22Rv1 (cell line): ENCODE measurements at regions not wholly inside any gene's neighbourhood (a gene's known extent, or its start where the extent isn't known, plus 50 kb on each side); places are given as distances from the start of the nearest gene placed in this dataset.

Experiments
- H3K27ac ChIP-seq: fragments of 450-650 bp; 2 replicates; pipeline ENCODE4 v1.5.1; 2017
- ZFX ChIP-seq: fragments of 450-650 bp; IDR thresholded peaks from 2 replicates; pipeline ENCODE4 v1.6.1; 2017; ENCODE audit warnings: antibody characterized with exemption, borderline replicate concordance
- TF ChIP-seq, protein P1 (sequence below): fragments of 450-650 bp; IDR thresholded peaks from 2 replicates; pipeline ENCODE4 v1.5.1; 2017; ENCODE audit warnings: mild to moderate bottlenecking

DNA sequence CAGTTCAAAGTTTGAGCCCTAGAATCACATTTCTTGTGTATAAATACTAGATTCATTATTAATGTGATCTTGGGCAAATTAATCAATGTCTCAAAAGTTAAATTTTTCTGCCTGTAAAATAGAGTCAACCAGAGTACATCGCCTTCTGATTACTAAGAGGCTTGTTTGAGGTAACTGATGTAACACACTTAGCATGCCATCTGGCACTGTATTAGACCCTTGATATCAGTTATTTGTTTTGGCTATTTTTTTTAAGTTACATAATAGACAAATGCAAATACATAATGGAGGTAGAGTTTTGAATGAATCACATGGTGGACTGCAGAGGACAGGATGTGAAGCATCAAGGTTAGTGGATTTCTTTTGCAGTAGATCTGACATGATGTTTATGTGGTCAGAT is 298.4 kb downstream of the ADGRL2 start:
- TF ChIP-seq, protein P1, sequence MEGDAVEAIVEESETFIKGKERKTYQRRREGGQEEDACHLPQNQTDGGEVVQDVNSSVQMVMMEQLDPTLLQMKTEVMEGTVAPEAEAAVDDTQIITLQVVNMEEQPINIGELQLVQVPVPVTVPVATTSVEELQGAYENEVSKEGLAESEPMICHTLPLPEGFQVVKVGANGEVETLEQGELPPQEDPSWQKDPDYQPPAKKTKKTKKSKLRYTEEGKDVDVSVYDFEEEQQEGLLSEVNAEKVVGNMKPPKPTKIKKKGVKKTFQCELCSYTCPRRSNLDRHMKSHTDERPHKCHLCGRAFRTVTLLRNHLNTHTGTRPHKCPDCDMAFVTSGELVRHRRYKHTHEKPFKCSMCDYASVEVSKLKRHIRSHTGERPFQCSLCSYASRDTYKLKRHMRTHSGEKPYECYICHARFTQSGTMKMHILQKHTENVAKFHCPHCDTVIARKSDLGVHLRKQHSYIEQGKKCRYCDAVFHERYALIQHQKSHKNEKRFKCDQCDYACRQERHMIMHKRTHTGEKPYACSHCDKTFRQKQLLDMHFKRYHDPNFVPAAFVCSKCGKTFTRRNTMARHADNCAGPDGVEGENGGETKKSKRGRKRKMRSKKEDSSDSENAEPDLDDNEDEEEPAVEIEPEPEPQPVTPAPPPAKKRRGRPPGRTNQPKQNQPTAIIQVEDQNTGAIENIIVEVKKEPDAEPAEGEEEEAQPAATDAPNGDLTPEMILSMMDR = no peak
- no peak for TF ChIP-seq ZFX

DNA sequence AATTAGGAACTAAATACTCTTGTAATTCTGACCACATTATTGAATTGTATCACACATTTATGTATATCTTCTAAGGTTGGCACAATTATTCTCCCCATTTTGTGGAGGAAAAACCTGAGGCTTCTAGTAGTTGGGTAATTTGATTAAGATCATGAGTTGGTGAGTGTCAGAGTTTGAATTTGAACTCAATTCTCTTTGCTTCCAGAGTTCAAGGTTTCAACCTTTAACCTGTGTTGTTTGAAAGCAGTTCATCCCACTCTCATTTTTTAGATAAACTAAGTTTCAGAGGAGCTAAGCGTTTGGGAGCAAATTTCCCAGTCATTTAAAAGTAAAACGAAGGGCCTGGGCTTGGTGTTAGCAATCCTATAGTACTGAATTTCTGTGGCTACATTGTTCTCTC is 293.4 kb downstream of the ADGRL2 start:
- no peak overlapping the region for H3K27ac ChIP-seq
- TF ChIP-seq, protein P1 = no peak
- no peak for TF ChIP-seq ZFX

More for the DNA sequence above, 298.4 kb downstream of the ADGRL2 start:
- no peak overlapping the region for H3K27ac ChIP-seq

DNA sequence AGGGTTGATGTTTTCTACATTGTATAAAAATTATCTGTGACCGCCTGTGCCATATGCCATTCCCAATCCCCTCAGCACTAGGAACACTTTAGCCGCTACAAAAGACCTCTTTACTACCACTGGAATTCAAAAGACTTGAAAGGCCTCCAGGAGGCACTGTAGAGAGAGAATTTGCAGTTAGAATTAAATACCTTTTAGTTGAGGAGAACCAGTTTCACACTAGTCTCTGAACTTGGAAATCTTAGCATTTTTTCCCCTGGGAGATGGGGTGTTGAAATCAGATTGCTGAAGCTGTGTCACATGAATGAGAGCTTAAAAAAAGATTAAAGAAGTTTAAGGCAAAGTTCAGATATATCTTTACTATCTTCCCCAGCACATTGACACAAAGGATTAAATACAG is 291.0 kb downstream of the ADGRL2 start:
- no peak for TF ChIP-seq ZFX
- TF ChIP-seq, protein P1 = peak; percentile 26

DNA sequence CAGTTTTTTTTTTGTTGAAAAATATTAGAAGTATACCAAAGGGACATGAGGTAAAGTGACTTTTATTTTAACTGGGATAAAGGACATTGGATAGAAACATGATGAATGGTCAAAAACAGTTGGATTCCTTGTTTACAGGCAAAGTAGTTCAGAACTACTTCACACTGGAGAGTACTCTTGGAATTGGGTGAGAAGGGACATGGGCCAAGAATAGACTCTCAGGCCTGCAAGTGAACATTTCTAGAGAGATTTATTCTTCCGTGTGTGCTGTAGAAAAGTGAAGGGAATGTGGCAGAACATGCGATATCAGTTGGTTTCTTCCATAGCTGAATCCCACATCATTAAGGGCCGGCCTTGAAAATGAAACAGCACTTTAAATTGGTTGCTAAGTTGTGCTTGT is 290.5 kb downstream of the ADGRL2 start:
- H3K27ac ChIP-seq = no peak overlapping the region
- TF ChIP-seq, protein P1 = no peak
- TF ChIP-seq ZFX = no peak

More for the DNA sequence above, 291.0 kb downstream of the ADGRL2 start:
- no peak overlapping the region for H3K27ac ChIP-seq

DNA sequence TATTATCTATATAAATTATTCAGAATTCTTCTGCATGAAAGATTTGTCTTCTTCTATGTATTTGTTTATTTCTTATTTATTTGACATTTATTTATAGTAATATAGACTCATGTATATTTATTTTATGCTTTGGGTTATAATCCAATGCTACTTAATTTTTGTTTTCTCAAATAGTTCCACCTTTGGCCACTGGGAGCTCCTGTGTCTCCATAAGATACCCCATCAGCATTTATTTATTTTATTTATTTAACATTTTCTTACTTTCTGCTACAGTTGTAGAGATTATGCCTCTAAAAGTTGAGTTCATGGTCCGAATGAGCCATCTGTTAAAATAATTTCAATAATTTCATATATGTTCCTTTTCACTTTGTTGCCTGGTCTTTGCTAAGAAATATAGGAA is 289.4 kb downstream of the ADGRL2 start:
- TF ChIP-seq, protein P1 = peak; percentile 55
- no peak for TF ChIP-seq ZFX
- no peak overlapping the region for H3K27ac ChIP-seq

DNA sequence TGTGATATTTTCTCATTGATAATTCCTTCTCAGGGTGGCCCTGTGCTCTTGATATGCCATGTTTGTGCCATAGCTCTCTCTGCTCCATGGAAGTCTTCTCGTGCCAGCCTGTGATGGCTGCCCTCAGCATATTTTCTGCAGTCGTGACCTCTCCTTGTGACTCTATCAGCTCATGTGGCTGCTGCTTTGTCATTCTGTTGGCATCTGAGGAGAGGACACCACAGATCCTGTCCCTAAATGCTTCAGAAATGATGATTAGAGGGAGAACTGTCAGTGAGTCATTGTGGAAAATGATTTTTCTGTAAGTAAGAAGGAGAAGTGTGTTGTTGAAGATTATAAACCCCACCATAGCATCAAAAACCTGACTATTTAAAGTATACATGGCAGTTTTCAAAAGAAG is 286.0 kb downstream of the ADGRL2 start:
- no peak for TF ChIP-seq ZFX
- TF ChIP-seq, protein P1 = no peak
- H3K27ac ChIP-seq = no peak overlapping the region

DNA sequence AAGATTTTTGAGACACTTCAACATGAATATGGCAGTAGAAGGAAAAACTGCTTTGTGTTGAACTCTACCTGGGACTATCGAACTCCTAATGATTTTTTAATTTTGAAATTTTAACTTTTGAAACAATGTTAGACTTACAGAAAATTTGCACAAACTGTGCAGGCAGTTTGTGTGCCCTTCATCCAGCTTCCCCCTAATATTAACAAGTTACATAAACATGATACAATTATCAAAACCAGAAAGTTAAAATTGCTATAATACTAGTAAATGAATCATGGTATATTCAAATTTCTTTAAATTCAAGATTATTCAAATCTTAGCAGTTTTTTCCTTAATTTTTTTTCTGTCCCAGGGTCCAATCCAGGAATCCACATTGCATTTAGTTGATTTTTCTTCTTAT is 278.9 kb downstream of the ADGRL2 start:
- TF ChIP-seq, protein P1 = no peak
- TF ChIP-seq ZFX = no peak
- H3K27ac ChIP-seq = no peak overlapping the region
